Loucy (cell line): ENCODE measurements at regions not wholly inside any gene's neighbourhood (a gene's known extent, or its start where the extent isn't known, plus 50 kb on each side); places are given as distances from the start of the nearest gene placed in this dataset.

ENCODE experiments used
- EZH2phosphoT487 ChIP-seq: fragments of 200-600 bp; IDR thresholded peaks from 2 replicates; pipeline ENCODE4 v1.6.1; 2018; ENCODE audit warnings: antibody characterized with exemption, mild to moderate bottlenecking, moderate library complexity, borderline replicate concordance
- TF ChIP-seq, protein P1 (sequence below): fragments of 200-600 bp; sonication (generic); conservative IDR thresholded peaks from 2 replicates; pipeline ENCODE4 v1.5.1; 2014; ENCODE audit warnings: mild to moderate bottlenecking, antibody characterized with exemption, low read length

DNA sequence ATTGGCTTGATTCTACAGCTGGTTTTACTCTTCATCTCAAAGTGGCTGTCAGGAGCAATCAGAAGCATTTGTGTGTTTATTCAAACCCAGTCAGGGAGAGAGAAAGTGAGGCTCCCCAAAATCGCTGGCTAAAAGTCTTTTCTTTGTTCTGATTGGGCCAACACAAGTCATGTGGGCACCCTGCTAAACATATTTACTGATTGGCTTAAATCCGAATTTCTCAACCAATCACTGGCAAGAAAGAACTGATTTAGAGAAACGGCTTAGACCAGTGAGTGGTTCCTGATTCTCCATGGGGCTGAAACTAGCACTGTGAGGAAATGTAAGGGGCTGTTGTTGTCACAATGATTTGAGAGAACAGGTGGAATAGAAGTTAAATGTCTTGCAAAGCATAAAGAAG, 98.9 kb upstream of the PDZRN3 start:
- TF ChIP-seq, protein P1, sequence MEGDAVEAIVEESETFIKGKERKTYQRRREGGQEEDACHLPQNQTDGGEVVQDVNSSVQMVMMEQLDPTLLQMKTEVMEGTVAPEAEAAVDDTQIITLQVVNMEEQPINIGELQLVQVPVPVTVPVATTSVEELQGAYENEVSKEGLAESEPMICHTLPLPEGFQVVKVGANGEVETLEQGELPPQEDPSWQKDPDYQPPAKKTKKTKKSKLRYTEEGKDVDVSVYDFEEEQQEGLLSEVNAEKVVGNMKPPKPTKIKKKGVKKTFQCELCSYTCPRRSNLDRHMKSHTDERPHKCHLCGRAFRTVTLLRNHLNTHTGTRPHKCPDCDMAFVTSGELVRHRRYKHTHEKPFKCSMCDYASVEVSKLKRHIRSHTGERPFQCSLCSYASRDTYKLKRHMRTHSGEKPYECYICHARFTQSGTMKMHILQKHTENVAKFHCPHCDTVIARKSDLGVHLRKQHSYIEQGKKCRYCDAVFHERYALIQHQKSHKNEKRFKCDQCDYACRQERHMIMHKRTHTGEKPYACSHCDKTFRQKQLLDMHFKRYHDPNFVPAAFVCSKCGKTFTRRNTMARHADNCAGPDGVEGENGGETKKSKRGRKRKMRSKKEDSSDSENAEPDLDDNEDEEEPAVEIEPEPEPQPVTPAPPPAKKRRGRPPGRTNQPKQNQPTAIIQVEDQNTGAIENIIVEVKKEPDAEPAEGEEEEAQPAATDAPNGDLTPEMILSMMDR, result no peak
- TF ChIP-seq EZH2phosphoT487, result no peak
